ENCODE measurements at regions not wholly inside any gene's neighbourhood (a gene's known extent, or its start where the extent isn't known, plus 50 kb on each side); places are given as distances from the start of the nearest gene placed in this dataset.

GRCh38 chr20:48416002-48416401 lies 411.8 kb downstream of the PREX1 start:
- TF ChIP-seq POLR2AphosphoS5 (IDR thresholded peaks at IDR 0.05; ENCODE audit: insufficient read depth in 1 of 2, low read depth in 1 of 2) (no peak), CTCF (IDR thresholded peaks at IDR 0.05) (no peak)
